ENCODE measurements at regions not wholly inside any gene's neighbourhood (a gene's known extent, or its start where the extent isn't known, plus 50 kb on each side); places are given as distances from the start of the nearest gene placed in this dataset.

GRCh38 chr12:125218952-125219351 lies 153.7 kb downstream of the AACS start:
- Histone ChIP-seq H3K4me3 (no peak overlapping the region), H3F3A (ENCODE audit: insufficient read depth, low read depth) (no peaks in the 10 kb centered on the region), H3K79me2 (ENCODE audit: low read depth) (no peaks in the 10 kb centered on the region), H3K27ac (no peak overlapping the region), H4K20me1 (ENCODE audit: insufficient read depth) (no peaks in the 10 kb centered on the region), H3K9me2 (ENCODE audit: insufficient read depth) (no peaks in the 10 kb centered on the region), H3K4me1 (replicated peaks; ENCODE audit: insufficient read depth) (no peaks in the 10 kb centered on the region), H3K9me3 (ENCODE audit: insufficient read depth, low read depth) (no peaks in the 10 kb centered on the region), H2AFZ (no peak overlapping the region), H3K36me3 (ENCODE audit: low read depth) (no peaks in the 10 kb centered on the region), H3K4me2 (no peak overlapping the region), H3K27me3 (ENCODE audit: insufficient read depth, low read depth) (peaks cover 94% of the 10 kb centered on the region)
- POLR2A ChIA-PET (ENCODE audit: unreplicated experiment) = no interaction called here
- BruUV-seq (replicated peaks) = no TSS peak
- no peak for DNase-seq
- TF ChIP-seq CTCF (conservative IDR thresholded peaks at IDR 0.05) (no peak), EZH2 (IDR thresholded peaks at IDR 0.05; ENCODE audit: low read depth) (no peak)
- CTCF ChIA-PET = no interaction called here
- intact Hi-C loops (cut with micrococcal nuclease; ENCODE audit: unreplicated experiment) = no loop called here

- BruUV-seq (replicated peaks) = no TSS peak
- H3K27me3 ChIP-seq (ENCODE audit: insufficient read depth, low read depth) = peaks cover 94% of the 10 kb centered on the region
These were observed 155.4 kb downstream of the AACS start for GRCh38 chr12:125220404-125221273.

GRCh38 chr12:125221602-125222001 lies 156.4 kb downstream of the AACS start:
- Histone ChIP-seq H4K20me1 (ENCODE audit: insufficient read depth) (no peaks in the 10 kb centered on the region; the same call in 1 of the 2 replicates), H3K9me3 (ENCODE audit: insufficient read depth, low read depth) (no peaks in the 10 kb centered on the region), H3K4me3 (no peak overlapping the region), H3K9me2 (ENCODE audit: insufficient read depth) (no peaks in the 10 kb centered on the region), H3K4me2 (no peak overlapping the region), H2AFZ (no peak overlapping the region), H3K4me1 (replicated peaks; ENCODE audit: insufficient read depth) (no peaks in the 10 kb centered on the region), H3F3A (ENCODE audit: insufficient read depth, low read depth) (no peaks in the 10 kb centered on the region), H3K27ac (no peak overlapping the region), H3K79me2 (ENCODE audit: low read depth) (no peaks in the 10 kb centered on the region), H3K27me3 (ENCODE audit: insufficient read depth, low read depth) (peaks cover 94% of the 10 kb centered on the region), H3K36me3 (ENCODE audit: low read depth) (no peaks in the 10 kb centered on the region)
- no peak for TF ChIP-seq EZH2 (IDR thresholded peaks at IDR 0.05; ENCODE audit: low read depth)
- no peak for TF ChIP-seq CTCF (conservative IDR thresholded peaks at IDR 0.05)
- BruUV-seq (replicated peaks) = no TSS peak
- intact Hi-C loops (cut with micrococcal nuclease; ENCODE audit: unreplicated experiment) = no loop called here
- DNase-seq = no peak
- CTCF ChIA-PET = no interaction called here
- POLR2A ChIA-PET (ENCODE audit: unreplicated experiment) = no interaction called here

More at GRCh38 chr12:125220404-125221273, 155.4 kb downstream of the AACS start:
- H3K4me2 ChIP-seq = no peak overlapping the region
- no peaks in the 10 kb centered on the region; the same call in 1 of the 2 replicates for H4K20me1 ChIP-seq (ENCODE audit: insufficient read depth)
- no peaks in the 10 kb centered on the region for H3K4me1 ChIP-seq (replicated peaks; ENCODE audit: insufficient read depth)
- no peak overlapping the region for H3K4me3 ChIP-seq
- ChIA-PET POLR2A (ENCODE audit: unreplicated experiment) (no interaction called here), CTCF (no interaction called here)
- H3K79me2 ChIP-seq (ENCODE audit: low read depth) = no peaks in the 10 kb centered on the region
- intact Hi-C loops (cut with micrococcal nuclease; ENCODE audit: unreplicated experiment) = no loop called here
- no peak for DNase-seq
- H3K9me2 ChIP-seq (ENCODE audit: insufficient read depth) = no peaks in the 10 kb centered on the region
- H3K27ac ChIP-seq = no peak overlapping the region
- TF ChIP-seq EZH2 (IDR thresholded peaks at IDR 0.05; ENCODE audit: low read depth) = no peak
- no peak for TF ChIP-seq CTCF (conservative IDR thresholded peaks at IDR 0.05)
- H3K36me3 ChIP-seq (ENCODE audit: low read depth) = no peaks in the 10 kb centered on the region
- no peaks in the 10 kb centered on the region for H3K9me3 ChIP-seq (ENCODE audit: insufficient read depth, low read depth)
- H2AFZ ChIP-seq = no peak overlapping the region
- H3F3A ChIP-seq (ENCODE audit: insufficient read depth, low read depth) = no peaks in the 10 kb centered on the region
